Cardiac muscle cell (in vitro differentiated cells and primary cell): ENCODE measurements at regions not wholly inside any gene's neighbourhood (a gene's known extent, or its start where the extent isn't known, plus 50 kb on each side); places are given as distances from the start of the nearest gene placed in this dataset.
A peak's percentile ranks its signal among the peaks of the same experiment; 100 is the strongest.

ENCODE experiments used
- DNase-seq, 2 donors: peaks; one replicate each; pipeline versions ENCODE4 v3.0.0 to v3.0.0-alpha.2; 2010 to 2017; ENCODE audit warnings: low read depth in 1 of 2, low spot score in 1 of 2
- H3K27ac ChIP-seq: fragments of 200-600 bp; sonication (generic); 2 replicates; pipeline ENCODE4 v1.5.1; 2016
- H3K27me3 ChIP-seq: fragments of 200-600 bp; sonication (generic); 2 replicates; pipeline ENCODE4 v1.6.0; 2016; ENCODE audit warnings: control low read depth
- H3K36me3 ChIP-seq: fragments of 200-600 bp; sonication (generic); 2 replicates; pipeline ENCODE4 v1.5.1; 2016; ENCODE audit warnings: control low read depth
- H3K4me1 ChIP-seq: fragments of 200-600 bp; sonication (generic); 2 replicates; pipeline ENCODE4 v1.8.1; 2017; ENCODE audit warnings: low read depth, mild to moderate bottlenecking, mixed run types
- H3K4me3 ChIP-seq: fragments of 200-600 bp; sonication (generic); 2 replicates; pipeline ENCODE4 v1.5.1; 2016; ENCODE audit warnings: mild to moderate bottlenecking
- H3K9me3 ChIP-seq: fragments of 200-600 bp; sonication (generic); 2 replicates; pipeline ENCODE4 v1.5.1; 2017; ENCODE audit warnings: low read depth, mild to moderate bottlenecking, control low read depth
- CTCF ChIP-seq: IDR thresholded peaks from 2 replicates; pipeline ENCODE4 v1.5.1; 2012; ENCODE audit warnings: low read depth, mild to moderate bottlenecking, low read length

GRCh38 chr4:26067035-26067434, 153.0 kb downstream of the SMIM20 start:
- TF ChIP-seq CTCF: no peak
- no peaks in the 10 kb centered on the region for H3K27me3 ChIP-seq
- no peaks in the 10 kb centered on the region for H3K9me3 ChIP-seq
- no peak overlapping the region for H3K27ac ChIP-seq
- no peak overlapping the region for H3K4me3 ChIP-seq
- no peak for DNase-seq
- H3K36me3 ChIP-seq: no peaks in the 10 kb centered on the region
- H3K4me1 ChIP-seq: no peaks in the 10 kb centered on the region

GRCh38 chr4:26069218-26069617, 155.2 kb downstream of the SMIM20 start:
- Histone ChIP-seq H3K27me3 (no peaks in the 10 kb centered on the region), H3K4me3 (no peak overlapping the region), H3K9me3 (no peaks in the 10 kb centered on the region), H3K4me1 (no peaks in the 10 kb centered on the region), H3K27ac (no peak overlapping the region), H3K36me3 (no peaks in the 10 kb centered on the region)
- peak; percentile 7 to 48 for DNase-seq
- TF ChIP-seq CTCF: peak; percentile 48

GRCh38 chr4:26071688-26072087, 157.7 kb downstream of the SMIM20 start:
- no peak for TF ChIP-seq CTCF
- H3K4me3 ChIP-seq: no peak overlapping the region
- H3K9me3 ChIP-seq: no peaks in the 10 kb centered on the region
- no peaks in the 10 kb centered on the region for H3K36me3 ChIP-seq
- no peaks in the 10 kb centered on the region for H3K4me1 ChIP-seq
- H3K27ac ChIP-seq: no peak overlapping the region
- H3K27me3 ChIP-seq: no peaks in the 10 kb centered on the region
- DNase-seq: no peak

GRCh38 chr4:26073886-26074560, 160.0 kb downstream of the SMIM20 start:
- Histone ChIP-seq H3K4me3 (no peak overlapping the region), H3K9me3 (no peaks in the 10 kb centered on the region), H3K27me3 (no peaks in the 10 kb centered on the region), H3K36me3 (no peaks in the 10 kb centered on the region), H3K27ac (no peak overlapping the region), H3K4me1 (no peaks in the 10 kb centered on the region)
- no peak for TF ChIP-seq CTCF
- no peak for DNase-seq

- TF ChIP-seq CTCF: no peak
- H3K4me3 ChIP-seq: no peak overlapping the region
- H3K4me1 ChIP-seq: no peaks in the 10 kb centered on the region
- no peak for DNase-seq
- H3K27me3 ChIP-seq: no peaks in the 10 kb centered on the region
- H3K36me3 ChIP-seq: no peaks in the 10 kb centered on the region
- H3K9me3 ChIP-seq: no peaks in the 10 kb centered on the region
- no peak overlapping the region for H3K27ac ChIP-seq
These were observed 160.9 kb downstream of the SMIM20 start for GRCh38 chr4:26074712-26075430.
